ENCODE measurements at regions not wholly inside any gene's neighbourhood (a gene's known extent, or its start where the extent isn't known, plus 50 kb on each side); places are given as distances from the start of the nearest gene placed in this dataset.

DNA sequence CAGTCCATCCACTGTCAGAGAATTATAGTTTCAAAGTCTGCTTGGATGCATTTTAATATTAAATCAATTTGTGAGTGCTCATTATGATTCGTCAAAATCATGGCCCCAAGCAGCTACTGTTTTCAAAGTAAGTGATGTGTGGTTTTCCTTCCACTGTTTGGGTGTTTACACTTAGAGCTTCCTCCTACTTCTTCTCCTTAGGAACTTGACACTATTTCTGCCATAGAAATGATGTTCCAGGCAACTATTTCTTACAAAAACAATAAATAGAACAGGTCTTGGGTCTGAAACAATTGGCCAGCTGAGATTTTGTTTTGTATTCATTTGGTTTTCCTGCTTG lies 132.8 kb upstream of the RAI14 start:
- in situ Hi-C loops (cut with HindIII; ENCODE audit: low sequenced_read_pairs): loop anchor here (5.0 to 10.0 kb wide), 2 partner anchors 36 to 111 kb away; no protein-coding TSS in a partner anchor
- no peak for TF ChIP-seq CTCF (IDR thresholded peaks at IDR 0.05; ENCODE audit: low read depth, low read length, missing control alignments)
- DNase-seq (ENCODE audit: low read depth): no peak
- no peak overlapping the region for H3K4me3 ChIP-seq (ENCODE audit: low read depth, low read length)

- H3K4me3 ChIP-seq (ENCODE audit: low read depth, low read length): no peak overlapping the region
- TF ChIP-seq CTCF (IDR thresholded peaks at IDR 0.05; ENCODE audit: low read depth, low read length, missing control alignments): no peak
- no peak for DNase-seq (ENCODE audit: low read depth)
- in situ Hi-C loops (cut with HindIII; ENCODE audit: low sequenced_read_pairs): loop anchor here (5.0 to 10.0 kb wide), 2 partner anchors 37 to 111 kb away; no protein-coding TSS in a partner anchor
Measured at GRCh38 chr5:34524123-34524522, 132.0 kb upstream of the RAI14 start.

GRCh38 chr5:34525761-34526160 lies 130.4 kb upstream of the RAI14 start:
- no peak overlapping the region for H3K4me3 ChIP-seq (ENCODE audit: low read depth, low read length)
- DNase-seq (ENCODE audit: low read depth): no peak
- no peak for TF ChIP-seq CTCF (IDR thresholded peaks at IDR 0.05; ENCODE audit: low read depth, low read length, missing control alignments)
- in situ Hi-C loops (cut with HindIII; ENCODE audit: low sequenced_read_pairs): loop anchor here (10.0 kb wide), 1 partner anchor 109 kb away; no protein-coding TSS in a partner anchor

DNA sequence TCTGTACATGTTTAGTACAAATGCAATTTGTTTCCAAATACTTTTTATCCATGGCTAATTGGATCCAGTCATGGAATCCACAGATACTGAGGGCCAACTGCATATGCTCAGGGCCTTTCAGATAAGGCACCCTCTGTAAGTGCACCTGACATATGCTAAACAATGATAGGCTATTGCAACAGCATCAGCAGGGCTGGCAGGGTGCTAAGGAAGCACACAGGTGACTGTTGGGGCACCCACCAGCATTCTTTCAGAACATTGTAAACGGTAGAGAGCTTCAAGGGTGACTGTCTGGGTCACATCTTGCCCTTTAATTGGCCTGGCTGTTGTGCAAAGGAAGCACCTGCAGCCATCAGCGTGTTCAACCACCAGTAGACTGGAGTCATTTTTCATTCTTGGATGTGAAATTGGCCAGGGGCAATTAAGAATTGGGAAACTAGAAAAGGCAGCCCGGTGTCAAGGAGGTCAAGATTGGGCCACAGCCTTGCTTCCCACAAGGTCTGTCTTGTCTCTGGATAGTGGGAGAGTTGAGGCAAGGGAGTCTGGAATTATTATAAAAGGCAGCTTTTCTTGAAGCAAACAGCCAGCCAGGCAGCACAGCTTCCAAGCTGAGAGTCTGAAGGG lies 129.3 kb upstream of the RAI14 start:
- in situ Hi-C loops (cut with HindIII; ENCODE audit: low sequenced_read_pairs): loop anchor here (10.0 kb wide), 1 partner anchor 108 kb away; no protein-coding TSS in a partner anchor
- no peak overlapping the region for H3K4me3 ChIP-seq (ENCODE audit: low read depth, low read length)
- TF ChIP-seq CTCF (IDR thresholded peaks at IDR 0.05; ENCODE audit: low read depth, low read length, missing control alignments): no peak
- DNase-seq (ENCODE audit: low read depth): no peak

DNA sequence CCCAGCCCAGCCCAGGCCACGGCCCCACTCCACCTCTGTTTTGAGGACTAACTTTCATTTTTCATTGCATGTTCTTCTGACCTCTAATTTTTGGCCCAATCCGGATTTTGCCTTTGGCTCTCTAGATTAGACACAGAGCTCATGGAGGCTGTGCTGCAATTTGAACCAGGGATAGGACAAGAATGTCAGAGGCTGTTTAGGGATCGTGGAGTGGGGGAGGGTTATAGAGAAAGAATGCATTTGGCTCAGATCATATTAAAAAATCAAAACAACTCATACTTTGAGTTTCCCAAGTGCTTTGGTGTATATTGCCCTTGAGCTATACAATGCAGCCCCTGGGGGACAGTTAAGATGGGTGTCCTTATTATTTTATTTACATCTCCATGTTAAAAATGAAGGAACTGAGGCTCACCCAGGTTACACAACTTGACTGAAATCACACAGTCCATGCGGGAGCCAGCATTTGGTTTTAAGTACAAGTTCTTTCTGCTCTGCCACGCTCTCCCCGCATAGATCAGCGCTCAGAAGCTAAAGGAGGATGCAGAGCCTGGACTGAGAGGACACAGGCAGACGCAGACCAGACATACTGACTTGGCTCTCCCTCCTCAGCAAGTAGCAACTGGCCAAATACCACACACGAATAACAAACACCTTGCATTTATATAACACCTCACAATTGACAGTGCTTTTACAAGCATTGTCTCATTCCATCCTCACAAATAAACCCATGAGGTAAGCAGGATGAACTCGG lies 126.4 kb upstream of the RAI14 start:
- no peak overlapping the region for H3K4me3 ChIP-seq (ENCODE audit: low read depth, low read length)
- in situ Hi-C loops (cut with HindIII; ENCODE audit: low sequenced_read_pairs): loop anchor here (10.0 kb wide), 1 partner anchor 105 kb away; no protein-coding TSS in a partner anchor
- TF ChIP-seq CTCF (IDR thresholded peaks at IDR 0.05; ENCODE audit: low read depth, low read length, missing control alignments): no peak
- no peak for DNase-seq (ENCODE audit: low read depth)

- in situ Hi-C loops (cut with HindIII; ENCODE audit: low sequenced_read_pairs): no loop called here
- no peak overlapping the region for H3K4me3 ChIP-seq (ENCODE audit: low read depth, low read length)
- no peak for TF ChIP-seq CTCF (IDR thresholded peaks at IDR 0.05; ENCODE audit: low read depth, low read length, missing control alignments)
- DNase-seq (ENCODE audit: low read depth): no peak
Measured at GRCh38 chr5:34530637-34531036, 125.5 kb upstream of the RAI14 start.
